ENCODE measurements at regions not wholly inside any gene's neighbourhood (a gene's known extent, or its start where the extent isn't known, plus 50 kb on each side); places are given as distances from the start of the nearest gene placed in this dataset.

DNA sequence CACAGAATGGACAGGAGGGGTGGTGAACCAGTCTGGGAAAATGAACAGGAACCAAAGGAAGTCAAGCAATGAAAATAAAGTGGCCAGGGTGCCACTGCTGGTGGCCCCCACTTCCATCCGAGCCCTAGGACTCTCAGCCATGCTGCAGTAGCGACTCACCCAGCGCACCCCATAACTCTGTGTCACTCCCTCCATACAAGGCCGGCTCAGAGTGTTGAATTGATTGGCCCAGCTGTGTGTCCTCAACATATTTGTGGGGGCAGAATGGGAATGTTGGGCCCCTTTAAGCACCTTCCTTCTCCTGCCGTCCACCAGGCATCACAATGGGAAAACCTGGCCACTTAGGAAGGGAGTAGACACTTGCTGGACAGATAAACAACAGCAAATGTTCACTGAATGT lies 169.0 kb upstream of the SDK2 start:
- no peak overlapping the region for H3K27ac ChIP-seq
- peaks cover 8% of the 10 kb centered on the region for H3K9me3 Mint-ChIP-seq
- H3K4me3 Mint-ChIP-seq: no peak overlapping the region
- TF ChIP-seq EZH2 (IDR thresholded peaks at IDR 0.05): no peak
- no peak for TF ChIP-seq EZH2phosphoT487 (IDR thresholded peaks at IDR 0.05)
- no peaks in the 10 kb centered on the region for H3K9me3 ChIP-seq (ENCODE audit: low read depth)
- H3K9ac ChIP-seq: no peak overlapping the region
- peaks cover 6% of the 10 kb centered on the region for H3K4me1 Mint-ChIP-seq
- H3K4me3 ChIP-seq: no peak overlapping the region
- H4K20me1 ChIP-seq (ENCODE audit: low read depth): no peaks in the 10 kb centered on the region
- no peak for DNase-seq (ENCODE audit: low spot score)
- H3K4me2 ChIP-seq: no peak overlapping the region
- no peak overlapping the region for H3K27ac Mint-ChIP-seq
- no peaks in the 10 kb centered on the region for H3K36me3 Mint-ChIP-seq
- H3K79me2 ChIP-seq (ENCODE audit: low read depth): no peaks in the 10 kb centered on the region
- H3K36me3 ChIP-seq: no peaks in the 10 kb centered on the region
- H3K4me1 ChIP-seq: peaks cover 6% of the 10 kb centered on the region
- no peak overlapping the region for H2AFZ ChIP-seq (replicated peaks)
- H3K27me3 ChIP-seq: no peaks in the 10 kb centered on the region
- no peaks in the 10 kb centered on the region for H3F3A ChIP-seq (ENCODE audit: low read depth)
- H3K27me3 Mint-ChIP-seq (ENCODE audit: insufficient read depth, low read depth): peaks cover 2% of the 10 kb centered on the region

DNA sequence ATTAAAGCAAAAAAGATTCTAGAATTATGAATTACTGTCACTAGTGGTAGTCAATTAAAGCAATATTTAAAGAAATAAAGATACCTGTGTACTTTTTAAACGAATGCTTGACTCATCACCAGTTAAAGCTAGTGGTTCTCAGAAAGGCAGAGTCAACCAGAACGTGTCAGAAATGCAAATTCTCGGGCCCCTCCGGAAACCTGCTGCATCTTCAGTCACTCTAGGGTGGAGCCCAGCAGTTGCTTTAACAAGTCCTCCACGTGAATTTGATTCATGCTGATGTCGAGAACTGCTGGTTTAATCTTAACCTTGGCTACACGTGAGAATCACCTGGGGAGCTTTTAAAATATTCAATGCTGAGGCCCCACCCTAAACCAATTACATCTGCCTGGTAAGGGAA lies 169.8 kb upstream of the SDK2 start:
- Mint-ChIP-seq H3K27me3 (ENCODE audit: insufficient read depth, low read depth) (peaks cover 6% of the 10 kb centered on the region), H3K4me3 (no peak overlapping the region), H3K4me1 (peaks cover 6% of the 10 kb centered on the region), H3K36me3 (peaks cover 4% of the 10 kb centered on the region), H3K27ac (no peak overlapping the region), H3K9me3 (peaks cover 15% of the 10 kb centered on the region)
- Histone ChIP-seq H3K4me3 (no peak overlapping the region), H3K27ac (no peak overlapping the region), H3K9me3 (ENCODE audit: low read depth) (peaks cover 5% of the 10 kb centered on the region), H3F3A (ENCODE audit: low read depth) (no peaks in the 10 kb centered on the region), H3K79me2 (ENCODE audit: low read depth) (no peaks in the 10 kb centered on the region), H3K9ac (no peak overlapping the region), H4K20me1 (ENCODE audit: low read depth) (no peaks in the 10 kb centered on the region), H3K27me3 (no peaks in the 10 kb centered on the region), H3K4me2 (no peak overlapping the region), H2AFZ (replicated peaks) (no peak overlapping the region), H3K36me3 (no peaks in the 10 kb centered on the region), H3K4me1 (peaks cover 6% of the 10 kb centered on the region)
- DNase-seq (ENCODE audit: low spot score): no peak
- no peak for TF ChIP-seq EZH2 (IDR thresholded peaks at IDR 0.05)
- TF ChIP-seq EZH2phosphoT487 (IDR thresholded peaks at IDR 0.05): no peak
- TF ChIP-seq, protein P1, sequence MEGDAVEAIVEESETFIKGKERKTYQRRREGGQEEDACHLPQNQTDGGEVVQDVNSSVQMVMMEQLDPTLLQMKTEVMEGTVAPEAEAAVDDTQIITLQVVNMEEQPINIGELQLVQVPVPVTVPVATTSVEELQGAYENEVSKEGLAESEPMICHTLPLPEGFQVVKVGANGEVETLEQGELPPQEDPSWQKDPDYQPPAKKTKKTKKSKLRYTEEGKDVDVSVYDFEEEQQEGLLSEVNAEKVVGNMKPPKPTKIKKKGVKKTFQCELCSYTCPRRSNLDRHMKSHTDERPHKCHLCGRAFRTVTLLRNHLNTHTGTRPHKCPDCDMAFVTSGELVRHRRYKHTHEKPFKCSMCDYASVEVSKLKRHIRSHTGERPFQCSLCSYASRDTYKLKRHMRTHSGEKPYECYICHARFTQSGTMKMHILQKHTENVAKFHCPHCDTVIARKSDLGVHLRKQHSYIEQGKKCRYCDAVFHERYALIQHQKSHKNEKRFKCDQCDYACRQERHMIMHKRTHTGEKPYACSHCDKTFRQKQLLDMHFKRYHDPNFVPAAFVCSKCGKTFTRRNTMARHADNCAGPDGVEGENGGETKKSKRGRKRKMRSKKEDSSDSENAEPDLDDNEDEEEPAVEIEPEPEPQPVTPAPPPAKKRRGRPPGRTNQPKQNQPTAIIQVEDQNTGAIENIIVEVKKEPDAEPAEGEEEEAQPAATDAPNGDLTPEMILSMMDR (IDR thresholded peaks at IDR 0.05): no peak

DNA sequence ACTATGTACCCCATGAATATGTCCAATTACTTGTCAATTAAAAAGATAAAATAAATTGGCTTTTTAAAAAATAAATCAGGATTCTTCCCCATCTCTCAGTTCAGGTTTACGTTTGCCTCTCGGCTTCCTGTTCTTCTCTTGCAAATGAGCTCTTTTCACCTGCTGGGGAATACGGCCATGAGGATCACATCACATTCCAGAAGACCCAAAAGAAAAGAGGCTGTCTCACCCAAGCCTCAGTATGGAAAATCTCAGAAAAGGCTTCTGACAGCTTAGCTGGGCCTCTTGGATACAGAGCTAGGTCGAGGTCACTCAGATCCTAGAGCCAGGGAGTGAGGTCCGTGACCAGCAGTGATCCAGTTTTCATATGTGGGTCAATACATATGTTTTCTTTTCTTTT lies 171.2 kb upstream of the SDK2 start:
- Histone ChIP-seq H3K9ac (no peak overlapping the region), H3K36me3 (no peaks in the 10 kb centered on the region), H3K4me2 (no peak overlapping the region), H3K27ac (no peak overlapping the region), H2AFZ (replicated peaks) (no peak overlapping the region), H4K20me1 (ENCODE audit: low read depth) (no peaks in the 10 kb centered on the region), H3F3A (ENCODE audit: low read depth) (peaks cover 2% of the 10 kb centered on the region), H3K79me2 (ENCODE audit: low read depth) (no peaks in the 10 kb centered on the region), H3K4me1 (peaks cover 6% of the 10 kb centered on the region), H3K9me3 (ENCODE audit: low read depth) (peaks cover 5% of the 10 kb centered on the region), H3K27me3 (no peaks in the 10 kb centered on the region), H3K4me3 (no peak overlapping the region)
- H3K4me1 Mint-ChIP-seq: peaks cover 8% of the 10 kb centered on the region
- peaks cover 16% of the 10 kb centered on the region for H3K9me3 Mint-ChIP-seq
- peaks cover 6% of the 10 kb centered on the region for H3K27me3 Mint-ChIP-seq (ENCODE audit: insufficient read depth, low read depth)
- H3K27ac Mint-ChIP-seq: no peak overlapping the region
- DNase-seq (ENCODE audit: low spot score): peak; percentile 6
- no peak overlapping the region for H3K4me3 Mint-ChIP-seq
- no peak for TF ChIP-seq EZH2 (IDR thresholded peaks at IDR 0.05)
- TF ChIP-seq, protein P1 (IDR thresholded peaks at IDR 0.05): no peak
- TF ChIP-seq EZH2phosphoT487 (IDR thresholded peaks at IDR 0.05): no peak
- H3K36me3 Mint-ChIP-seq: peaks cover 4% of the 10 kb centered on the region

DNA sequence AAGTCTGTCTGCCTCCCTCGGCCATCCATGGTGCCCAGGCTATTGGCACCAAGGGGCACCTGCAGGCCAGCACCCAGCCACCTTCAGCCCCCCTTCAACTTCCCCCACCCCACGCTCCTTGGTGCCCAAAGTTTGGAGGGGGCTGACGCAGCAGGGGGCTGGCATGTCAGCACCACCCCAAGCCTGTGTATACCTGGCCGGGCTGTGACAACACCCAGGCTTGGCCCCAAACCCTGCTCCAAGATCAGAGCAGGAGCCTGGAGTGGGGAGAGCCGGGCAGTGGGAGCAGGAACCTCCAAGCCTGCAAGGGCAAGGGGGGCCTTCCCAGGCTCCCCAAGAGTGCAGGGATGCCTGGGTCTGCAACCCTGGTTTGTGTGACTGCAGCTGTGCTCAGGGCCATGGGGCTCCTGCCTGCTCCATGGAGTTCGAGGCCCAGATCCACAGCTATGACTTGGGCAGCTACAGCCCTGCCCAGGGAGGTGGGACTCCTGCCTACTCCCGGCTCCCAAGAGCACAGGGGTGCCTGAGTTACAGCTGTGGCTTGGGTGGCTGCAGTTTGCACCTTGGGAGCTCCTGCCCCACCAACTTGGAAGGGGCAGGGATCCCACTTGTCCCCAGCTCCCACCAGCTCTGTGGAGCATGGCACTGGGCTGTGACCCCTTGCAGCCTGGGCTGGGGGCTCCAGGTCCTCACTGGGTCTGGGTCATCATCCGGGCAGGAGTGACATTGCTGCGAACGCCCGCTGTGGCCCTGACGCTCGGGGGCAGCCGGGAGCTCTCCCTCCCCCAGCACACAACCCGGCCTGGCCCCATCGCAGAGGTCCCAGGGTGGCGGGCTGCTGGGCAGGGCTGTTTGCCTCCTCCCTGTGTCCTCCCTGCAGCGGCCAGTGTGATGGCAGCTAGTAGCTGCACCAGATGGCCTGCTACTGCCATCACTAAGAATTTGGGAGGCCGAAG lies 175.5 kb upstream of the SDK2 start:
- H3K9ac ChIP-seq: no peak overlapping the region
- no peak overlapping the region for H3K4me3 Mint-ChIP-seq
- H4K20me1 ChIP-seq (ENCODE audit: low read depth): no peaks in the 10 kb centered on the region
- peaks cover 16% of the 10 kb centered on the region for H3K9me3 Mint-ChIP-seq
- no peak overlapping the region for H3K27ac ChIP-seq
- no peaks in the 10 kb centered on the region for H3K79me2 ChIP-seq (ENCODE audit: low read depth)
- no peaks in the 10 kb centered on the region for H3K27me3 ChIP-seq
- H3K36me3 ChIP-seq: no peaks in the 10 kb centered on the region
- TF ChIP-seq EZH2phosphoT487 (IDR thresholded peaks at IDR 0.05) (no peak), EZH2 (IDR thresholded peaks at IDR 0.05) (no peak)
- TF ChIP-seq, protein P1 (IDR thresholded peaks at IDR 0.05): no peak
- no peak overlapping the region for H3K4me2 ChIP-seq
- H3K27me3 Mint-ChIP-seq (ENCODE audit: insufficient read depth, low read depth): peaks cover 9% of the 10 kb centered on the region
- peaks cover 4% of the 10 kb centered on the region for H3K36me3 Mint-ChIP-seq
- H3K4me1 ChIP-seq: peaks cover 36% of the 10 kb centered on the region
- H3K9me3 ChIP-seq (ENCODE audit: low read depth): peaks cover 5% of the 10 kb centered on the region
- DNase-seq (ENCODE audit: low spot score): no peak
- H3K27ac Mint-ChIP-seq: no peak overlapping the region
- no peak overlapping the region for H2AFZ ChIP-seq (replicated peaks)
- no peak overlapping the region for H3K4me3 ChIP-seq
- peaks cover 43% of the 10 kb centered on the region for H3K4me1 Mint-ChIP-seq
- peaks cover 21% of the 10 kb centered on the region for H3F3A ChIP-seq (ENCODE audit: low read depth)

Measured in neural progenitor cell (in vitro differentiated cells).